Hematopoietic multipotent progenitor cell treated with erythropoietin and hydrocortisone succinate and interleukin-3 and kit ligand, for 15 days (in vitro differentiated cells): ENCODE measurements at regions not wholly inside any gene's neighbourhood (a gene's known extent, or its start where the extent isn't known, plus 50 kb on each side); places are given as distances from the start of the nearest gene placed in this dataset.

Source experiments
- DNase-seq: peaks from one replicate; pipeline ENCODE4 v3.0.0-alpha.2; 2015; ENCODE audit warnings: low spot score

DNA sequence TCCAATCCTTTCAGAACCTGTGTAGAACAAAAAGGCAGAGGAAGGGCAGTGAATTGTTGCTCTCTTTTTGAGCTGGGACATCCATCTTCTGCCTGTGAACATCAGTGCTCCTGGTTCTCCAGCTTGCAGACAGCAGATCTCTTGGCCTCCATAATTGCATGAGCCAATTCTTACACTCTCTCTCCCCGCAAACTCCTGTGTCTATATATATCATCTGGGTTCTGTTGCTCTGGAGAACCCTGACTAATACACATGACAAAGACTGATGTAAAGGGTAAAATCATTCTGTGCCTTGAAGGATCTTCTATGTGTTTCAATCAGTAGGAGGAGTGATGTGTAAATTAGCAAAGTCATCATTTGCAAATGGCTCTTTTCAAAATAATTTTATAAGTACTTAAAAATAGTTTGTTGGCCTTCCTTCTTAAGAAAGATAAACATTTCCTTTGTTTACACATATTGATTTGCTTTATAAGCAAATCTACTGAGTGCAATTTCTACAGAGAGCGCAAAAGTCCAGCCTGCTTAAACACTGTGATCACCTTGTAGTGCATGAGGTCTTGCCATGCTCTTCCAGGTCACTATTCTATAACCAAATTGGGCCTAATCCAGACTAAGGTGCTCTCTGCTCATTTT is 154.9 kb upstream of the ANKRD28 start:
- no peak for DNase-seq

DNA sequence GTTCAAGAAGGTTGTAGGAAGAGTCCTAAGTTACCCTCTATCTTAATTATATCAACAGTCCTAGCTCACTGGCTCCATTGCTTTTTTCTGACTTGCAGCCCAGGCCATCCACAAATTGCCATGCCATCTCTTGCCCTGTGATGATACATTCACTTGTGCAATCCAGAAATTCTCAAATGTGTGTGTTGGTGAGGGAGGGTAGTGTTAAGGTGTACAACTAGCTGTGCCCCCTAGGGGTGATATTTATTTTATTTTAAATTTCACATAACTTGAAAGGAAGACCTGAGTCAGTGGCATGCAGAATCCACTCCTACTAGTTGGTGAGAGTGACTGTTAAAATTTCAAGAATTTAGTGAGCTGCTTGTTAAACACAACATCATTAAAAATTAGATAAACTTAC is 156.1 kb upstream of the ANKRD28 start:
- no peak for DNase-seq

DNA sequence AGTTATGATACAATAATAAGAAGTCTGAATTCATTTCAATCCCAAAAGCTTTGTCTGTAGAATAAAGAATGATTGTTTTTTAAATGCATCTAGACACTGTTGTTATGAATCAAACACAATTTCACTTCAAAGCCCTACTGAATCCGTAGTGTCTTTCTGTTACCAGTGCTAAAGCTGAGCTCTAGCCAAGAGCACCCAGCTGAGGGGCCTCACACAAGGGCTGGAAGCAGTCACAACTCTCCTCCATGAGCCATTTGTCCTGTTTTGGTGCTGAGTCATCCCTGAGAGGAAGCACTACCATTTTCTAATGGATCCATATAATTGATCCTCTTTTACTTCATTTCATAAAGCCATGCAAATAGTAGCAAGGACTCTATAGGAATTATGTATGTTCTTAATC is 158.2 kb upstream of the ANKRD28 start:
- no peak for DNase-seq

DNA sequence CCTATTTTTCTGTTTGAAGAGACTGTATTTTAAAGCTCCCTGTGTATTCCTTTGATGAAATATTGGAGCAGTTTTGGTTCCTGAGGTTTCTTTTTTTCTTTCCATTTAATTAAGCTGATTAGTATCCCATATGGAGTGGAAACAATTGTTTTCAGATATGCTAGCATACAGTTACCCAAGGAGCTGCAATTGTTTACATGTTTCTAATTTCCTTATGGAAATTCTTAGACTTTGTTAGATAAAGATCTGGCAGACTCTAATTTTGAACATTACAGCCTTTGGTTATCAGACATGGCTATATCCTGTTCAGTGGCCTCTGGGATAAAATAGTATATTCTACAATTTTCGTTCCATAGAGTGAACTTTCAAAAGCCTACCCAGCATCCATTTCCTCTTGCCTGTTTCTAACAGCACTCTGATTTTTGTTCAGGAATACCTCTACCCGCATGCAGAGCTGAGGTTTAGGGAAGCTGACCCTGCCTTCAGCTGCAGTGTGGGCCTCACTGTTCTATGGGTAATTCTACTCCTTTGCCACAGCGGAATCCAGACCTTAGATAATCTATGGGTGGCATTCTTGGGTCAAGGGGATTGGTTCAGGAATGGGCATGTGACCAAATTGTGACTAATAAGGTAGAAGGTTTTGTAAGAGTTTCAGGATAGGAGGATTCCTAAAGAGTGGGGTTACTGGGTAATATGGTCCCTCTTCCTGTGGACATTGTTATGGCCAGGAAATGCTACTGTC is 161.1 kb upstream of the ANKRD28 start:
- no peak for DNase-seq

DNA sequence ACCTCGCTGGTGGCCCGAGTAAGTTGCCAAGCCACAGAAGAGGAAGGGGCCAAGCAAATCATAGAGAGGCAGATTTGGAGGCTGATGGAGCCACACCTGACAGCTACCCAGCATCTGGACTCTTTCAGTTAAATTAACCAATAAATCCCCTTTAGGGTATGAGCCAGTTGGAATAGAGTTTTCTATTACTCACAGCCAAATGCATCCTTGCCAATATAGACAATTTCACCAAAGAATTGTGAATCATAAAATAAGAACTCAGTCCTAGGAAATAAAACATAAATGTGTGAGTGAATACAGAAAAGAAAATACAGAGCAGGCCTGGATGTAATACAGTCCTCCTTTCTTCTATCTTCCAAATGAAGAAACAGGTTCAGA is 161.6 kb upstream of the ANKRD28 start:
- no peak for DNase-seq

DNA sequence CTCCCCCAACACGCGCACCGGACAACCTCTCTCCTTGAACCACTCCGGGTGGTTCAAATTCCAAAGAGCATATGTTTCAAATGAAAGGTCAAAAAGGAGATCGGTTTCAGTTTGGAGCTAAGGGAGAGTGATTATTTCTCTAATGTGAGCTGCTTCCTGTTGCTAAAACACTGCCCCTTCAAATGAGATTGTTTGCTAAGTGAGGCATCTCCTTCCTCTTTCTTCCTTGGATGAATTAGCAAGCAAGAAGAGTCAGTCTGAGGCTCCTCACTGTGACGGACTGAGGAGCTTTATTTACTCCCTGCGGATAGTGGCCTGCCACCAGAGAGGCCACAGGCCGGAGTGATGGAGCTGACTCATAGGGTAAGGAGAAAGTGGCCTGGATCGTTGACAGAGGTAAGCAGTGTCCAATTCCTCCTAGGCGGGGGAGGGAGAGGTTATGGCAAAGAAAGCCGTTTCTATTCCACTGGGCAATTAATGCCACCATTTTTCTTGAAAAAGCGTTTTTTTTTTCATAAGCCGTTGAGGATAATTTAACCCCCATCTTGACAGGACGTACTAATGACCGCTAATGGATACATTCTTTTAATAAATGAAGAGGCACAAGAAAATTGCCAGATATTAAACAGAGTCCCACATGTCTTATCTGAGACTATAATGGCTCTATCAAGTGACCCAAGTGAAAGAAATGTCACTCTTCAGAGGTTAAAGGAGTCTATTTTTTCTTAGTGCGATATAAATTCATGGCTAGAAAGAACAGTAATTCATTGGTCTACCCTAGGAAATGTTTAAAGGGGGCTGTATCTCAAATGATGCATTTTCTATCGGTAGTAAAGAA is 167.0 kb upstream of the ANKRD28 start:
- no peak for DNase-seq

DNA sequence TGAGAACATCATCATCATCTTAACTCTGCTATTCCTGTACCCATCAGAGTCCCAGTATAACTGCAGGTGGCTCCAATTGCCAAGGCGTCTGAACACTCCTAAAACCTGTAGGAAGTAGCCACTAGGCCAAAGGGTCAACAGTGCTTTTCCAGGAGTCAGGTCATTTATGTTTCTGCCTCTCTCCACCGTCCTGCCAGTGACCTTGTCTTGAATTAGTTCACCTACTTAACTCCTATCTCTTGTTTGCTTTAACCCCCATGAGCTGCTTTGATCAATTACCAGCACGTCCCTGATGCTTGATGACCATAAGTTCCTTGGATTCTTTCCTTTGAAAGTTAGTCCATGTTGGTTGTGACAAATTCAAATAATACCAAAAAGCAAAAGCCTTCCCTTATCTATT is 169.8 kb upstream of the ANKRD28 start:
- DNase-seq, result no peak

DNA sequence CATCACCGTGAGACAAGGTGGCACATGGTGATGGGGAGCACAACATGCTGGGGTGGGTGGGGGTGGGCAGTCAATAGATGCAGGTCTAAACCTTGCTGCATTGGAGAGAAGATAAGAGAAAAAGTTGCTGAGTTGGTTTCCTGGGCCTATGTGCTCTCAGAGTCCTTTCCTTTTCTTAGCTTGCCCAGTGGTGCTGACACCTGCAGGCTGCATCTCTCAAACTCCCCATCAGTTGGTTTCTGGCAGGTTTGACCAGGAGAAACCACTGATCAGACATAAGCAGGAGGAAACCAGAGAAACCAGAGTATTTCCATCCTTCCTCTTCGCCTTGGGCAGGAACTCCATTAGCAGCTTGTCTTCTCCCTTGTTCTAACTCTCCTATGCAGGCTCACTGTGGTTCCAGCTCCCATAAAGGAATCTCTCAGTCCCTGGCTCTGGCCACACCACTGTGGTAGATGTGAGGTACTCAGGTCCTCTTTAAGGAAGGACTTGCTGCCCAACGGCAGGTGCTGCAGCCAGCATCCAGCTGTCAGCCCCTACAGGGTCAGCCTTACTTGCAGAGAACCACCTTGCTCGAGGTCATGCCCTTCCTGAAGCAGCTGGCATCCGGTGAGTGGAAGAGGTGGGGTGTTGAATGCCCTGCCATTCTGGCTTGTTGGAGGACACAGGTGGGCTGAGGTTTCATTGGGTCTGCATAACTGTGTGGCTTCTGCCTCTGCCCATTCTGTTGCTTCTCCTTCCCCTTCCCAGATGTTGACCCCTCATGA is 172.3 kb upstream of the ANKRD28 start:
- no peak for DNase-seq

DNA sequence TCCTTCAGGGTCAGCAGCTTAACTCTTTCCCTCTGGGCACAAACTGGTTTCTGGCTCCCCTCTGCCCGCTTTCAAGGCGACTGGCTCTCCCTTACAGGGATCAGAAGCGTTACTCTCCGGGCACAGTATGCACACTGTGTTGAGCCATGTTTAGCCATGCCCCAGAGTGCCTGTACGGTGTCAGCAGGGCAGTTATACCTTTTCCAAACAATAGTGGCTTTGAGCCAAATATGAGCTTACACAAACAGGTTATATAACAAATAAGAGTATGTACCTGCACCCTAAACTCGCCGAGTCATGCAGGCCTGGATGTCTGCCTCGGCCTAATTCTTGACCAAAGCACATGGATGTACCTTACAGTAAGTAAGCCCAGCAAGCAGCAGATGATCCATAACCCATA is 175.6 kb upstream of the ANKRD28 start:
- no peak for DNase-seq

DNA sequence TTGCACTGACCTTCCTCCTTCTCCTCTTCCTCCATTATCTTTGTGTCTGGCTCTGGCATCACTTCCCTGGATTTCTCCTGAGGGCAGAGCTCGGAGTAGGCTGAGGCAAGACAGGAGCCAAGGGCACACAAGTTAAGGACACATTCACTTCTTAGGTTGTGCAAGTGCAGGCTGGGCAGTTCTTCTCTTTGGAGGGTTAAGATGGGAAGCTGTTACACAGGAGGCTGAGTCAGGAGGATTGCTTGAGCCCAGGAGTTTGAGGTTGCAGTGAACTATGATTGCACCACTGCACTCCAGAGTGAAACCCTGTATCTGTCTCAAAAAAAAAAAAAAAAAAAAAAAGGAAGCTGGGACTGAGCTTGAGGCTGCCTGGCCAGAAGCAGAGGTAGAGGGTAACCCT is 176.2 kb upstream of the ANKRD28 start:
- no peak for DNase-seq

DNA sequence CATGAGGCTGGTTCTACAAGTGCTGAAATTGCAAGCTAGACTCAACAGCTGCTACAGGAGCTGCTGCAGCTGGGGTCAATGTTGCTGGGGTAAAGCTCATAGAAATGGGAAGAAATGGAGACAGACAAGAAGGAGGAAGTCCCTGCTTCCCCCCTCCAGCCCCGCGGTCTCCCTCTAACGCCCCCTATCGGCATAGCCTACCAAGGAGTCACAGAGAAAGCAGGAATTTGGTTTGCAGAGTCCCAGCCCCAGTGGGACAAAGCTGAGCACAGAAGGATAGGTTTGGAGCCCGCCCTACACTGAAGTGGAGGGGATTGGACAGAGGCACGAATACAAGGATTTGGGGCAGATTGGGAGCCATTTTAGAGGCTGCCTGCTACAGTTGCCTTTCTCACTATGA is 176.9 kb upstream of the ANKRD28 start:
- DNase-seq, result no peak

DNA sequence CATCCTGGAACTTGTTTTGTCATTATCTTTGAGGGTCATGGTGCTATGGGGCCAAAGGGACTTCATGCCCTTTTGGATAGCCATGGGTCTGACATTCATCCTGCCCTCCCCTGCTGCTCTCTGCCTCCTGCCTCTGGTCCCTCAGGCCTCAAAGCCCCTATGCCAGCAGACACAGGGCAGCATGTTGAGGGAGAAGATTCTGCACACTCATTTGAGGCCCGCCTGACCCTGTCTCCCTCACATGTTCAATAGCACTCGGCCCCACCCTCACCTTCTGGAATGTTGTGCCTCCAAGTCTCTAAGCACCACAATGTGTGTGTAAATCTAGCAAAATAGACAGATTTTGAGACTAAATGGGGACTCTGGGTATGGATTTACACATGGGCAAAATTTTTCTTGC is 178.7 kb upstream of the ANKRD28 start:
- no peak for DNase-seq

DNA sequence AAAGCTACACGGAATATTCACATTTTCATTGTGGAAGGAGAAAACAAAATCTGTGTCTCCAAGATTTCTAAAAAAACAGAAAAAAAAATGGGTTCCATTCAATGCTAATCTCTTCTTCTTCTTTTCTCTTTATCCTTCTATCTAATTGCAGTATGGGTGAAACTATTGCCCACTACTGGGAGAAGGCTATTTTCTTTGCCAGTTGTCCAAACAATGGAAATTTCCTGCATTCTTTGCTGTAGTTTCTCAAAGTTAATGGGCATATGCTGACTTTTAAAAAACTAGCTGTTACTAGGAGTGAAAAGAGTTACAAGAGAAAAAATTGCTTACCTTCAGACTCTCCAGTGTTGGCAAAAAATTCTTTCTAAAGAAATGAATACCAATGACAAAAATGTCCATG is 179.3 kb upstream of the ANKRD28 start:
- DNase-seq, result no peak

DNA sequence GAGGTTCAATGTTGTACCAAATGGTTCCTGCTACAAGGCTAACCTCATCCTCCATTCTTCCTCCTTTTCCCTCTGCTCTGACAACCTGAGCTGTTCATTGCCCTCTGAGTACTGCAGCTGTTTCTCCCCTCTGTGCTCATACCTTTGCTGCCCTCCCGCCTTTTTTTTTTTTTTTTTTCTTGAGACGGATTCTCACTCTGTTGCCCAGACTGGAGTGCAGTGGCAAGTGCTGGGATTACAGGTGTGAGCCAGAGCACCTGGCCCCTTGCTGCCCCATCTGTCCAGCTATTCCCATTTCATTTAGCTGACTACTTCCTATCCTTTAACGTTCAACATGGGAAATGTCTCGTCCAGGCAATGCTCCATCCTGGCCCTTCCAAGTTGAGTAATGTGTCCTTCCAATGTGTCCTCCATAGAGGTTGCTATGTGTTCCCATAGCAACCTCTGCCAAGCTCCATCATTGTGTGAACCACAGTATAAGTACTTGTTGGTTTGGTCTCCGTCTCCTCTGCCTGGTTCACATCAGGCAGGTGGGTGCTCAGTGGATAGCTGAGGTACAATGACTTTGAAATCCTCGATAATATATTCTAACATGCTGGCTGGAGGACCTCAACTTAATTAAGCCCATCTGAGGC is 179.9 kb upstream of the ANKRD28 start:
- DNase-seq, result no peak

DNA sequence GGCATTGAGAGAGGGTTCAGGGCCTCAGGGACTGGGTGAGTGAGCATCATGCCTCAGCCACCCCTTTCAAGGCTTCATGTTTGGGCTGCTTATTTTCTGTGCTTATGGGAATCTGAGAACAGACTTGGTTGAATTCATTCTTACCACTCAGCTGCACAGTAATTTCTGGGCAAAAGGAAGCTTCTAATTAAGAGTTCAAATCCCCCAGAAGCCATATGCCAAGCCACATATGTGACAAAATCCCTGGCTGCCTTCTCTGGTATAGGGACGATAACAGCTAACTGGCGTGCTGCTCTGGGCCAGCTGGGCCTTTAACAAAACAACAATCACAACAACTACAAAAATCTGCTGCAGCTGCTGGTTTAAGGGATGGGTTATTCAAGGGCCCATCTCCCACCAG is 181.0 kb upstream of the ANKRD28 start:
- DNase-seq, result no peak

DNA sequence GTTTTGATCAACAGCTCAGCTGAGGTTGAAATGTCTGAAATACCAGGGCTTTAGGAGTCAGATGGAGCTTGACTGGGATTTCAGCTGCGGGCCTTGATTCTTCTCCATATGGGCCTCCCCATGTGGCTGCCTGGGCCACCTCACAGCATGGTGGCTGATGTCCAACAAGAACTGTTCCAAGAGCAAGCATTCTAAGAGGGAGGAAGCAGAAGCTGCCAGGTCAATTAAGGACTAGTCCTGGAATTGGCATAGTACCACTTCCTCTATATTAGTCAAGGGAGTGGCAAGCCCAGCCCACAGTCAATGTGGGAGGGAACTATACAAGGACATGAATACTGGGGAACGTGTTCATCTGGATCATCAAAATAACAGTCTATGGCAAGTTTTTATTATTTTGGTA is 181.7 kb upstream of the ANKRD28 start:
- no peak for DNase-seq

DNA sequence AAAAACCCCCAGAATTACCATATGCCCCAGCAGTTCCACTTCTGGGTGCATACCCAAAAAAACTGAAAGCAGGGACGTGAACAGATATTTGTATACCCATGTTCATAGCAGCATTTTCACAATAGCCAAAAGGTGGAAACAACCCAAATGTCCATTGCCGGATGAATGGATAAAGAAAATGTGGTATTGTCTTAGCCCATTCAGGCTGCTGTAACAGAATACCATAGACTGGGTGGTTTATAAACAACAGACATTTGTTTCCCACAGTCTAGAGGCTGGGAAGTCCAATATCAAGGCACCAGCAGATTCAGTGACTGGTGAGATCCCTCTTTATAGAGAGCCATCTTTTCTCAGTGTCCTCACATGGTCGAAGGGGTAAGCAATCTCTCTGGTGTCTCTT is 182.1 kb upstream of the ANKRD28 start:
- DNase-seq, result no peak

DNA sequence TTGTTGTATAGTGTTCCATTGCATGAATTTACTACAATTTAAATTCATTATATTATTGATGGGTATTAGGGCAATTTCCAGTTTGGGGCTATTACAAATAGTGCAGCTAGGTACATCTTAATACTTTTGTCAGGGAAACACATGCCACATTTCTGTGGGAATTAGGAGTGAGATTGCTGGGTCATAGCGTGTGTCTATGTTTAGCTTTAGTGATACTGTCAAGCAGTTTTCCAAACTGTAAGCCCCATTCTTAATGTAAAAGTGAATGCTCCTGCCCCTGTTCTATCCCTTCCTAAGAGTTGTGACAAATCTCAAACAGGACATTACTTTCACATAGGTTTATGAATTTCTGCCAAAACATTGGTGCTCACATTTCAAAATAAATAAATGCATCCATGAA is 184.5 kb upstream of the ANKRD28 start:
- no peak for DNase-seq

DNA sequence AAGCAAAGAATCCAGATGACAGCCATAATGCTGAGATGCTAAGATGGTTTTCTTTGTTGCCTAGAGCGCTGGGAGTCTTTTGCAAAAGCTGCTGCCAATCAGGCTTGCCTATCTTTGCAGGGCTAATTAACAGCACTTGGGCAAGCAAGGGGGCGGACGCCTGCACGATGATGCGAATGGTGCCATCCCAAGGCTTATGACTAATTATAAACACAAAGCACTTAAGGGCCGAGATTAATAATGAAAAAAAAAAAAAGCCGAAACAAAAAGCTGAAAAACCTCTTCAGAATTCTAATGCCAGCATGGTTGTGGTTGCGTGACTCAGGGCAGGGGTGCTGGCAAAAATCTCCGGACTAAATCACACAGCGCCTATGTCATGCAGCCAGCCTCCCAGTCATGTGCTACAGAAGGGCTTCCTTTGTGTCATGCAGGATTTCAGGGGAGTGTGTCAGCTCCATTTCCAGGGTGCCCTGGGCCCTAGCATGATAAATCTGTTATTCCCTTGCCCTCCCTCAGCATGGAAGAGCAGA is 185.0 kb upstream of the ANKRD28 start:
- DNase-seq, result no peak

DNA sequence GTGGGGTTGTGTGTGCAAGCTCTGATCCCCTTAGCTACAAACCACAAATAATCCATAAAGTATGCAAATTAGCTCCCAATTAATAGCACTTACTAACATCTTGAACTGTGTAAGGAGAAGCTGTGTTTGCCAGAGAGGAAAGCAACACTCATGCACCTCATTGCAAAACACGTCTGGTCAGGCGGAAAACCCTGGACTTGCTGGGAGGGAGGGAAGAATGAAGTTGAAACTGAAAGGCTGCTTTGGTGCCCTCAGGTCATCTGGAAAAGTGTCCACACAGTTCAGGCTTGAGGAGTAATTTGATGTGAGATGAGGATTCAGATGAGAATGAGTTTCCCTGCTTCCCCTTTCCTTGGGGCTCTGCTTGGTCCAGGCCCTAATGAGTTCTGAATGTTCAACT is 185.5 kb upstream of the ANKRD28 start:
- DNase-seq, result no peak

DNA sequence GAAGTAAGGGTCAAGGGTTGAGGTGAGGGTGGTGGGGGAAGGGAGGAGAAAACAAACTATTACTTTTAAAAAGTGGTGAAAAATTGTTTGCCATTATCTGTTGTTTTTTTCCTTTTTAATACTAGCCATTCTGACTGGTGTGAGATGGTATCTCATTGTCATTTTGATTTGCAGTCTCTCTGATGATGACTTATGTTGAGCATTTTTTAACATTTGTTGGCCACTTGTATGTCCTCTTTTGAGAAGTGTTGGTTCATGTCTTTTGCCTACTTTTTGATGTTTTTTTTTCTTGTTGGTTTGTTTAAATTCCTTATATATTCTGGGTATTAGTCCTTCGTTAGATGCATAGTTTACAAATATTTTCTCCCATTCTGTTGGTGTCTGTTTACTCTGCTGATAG is 185.9 kb upstream of the ANKRD28 start:
- no peak for DNase-seq

DNA sequence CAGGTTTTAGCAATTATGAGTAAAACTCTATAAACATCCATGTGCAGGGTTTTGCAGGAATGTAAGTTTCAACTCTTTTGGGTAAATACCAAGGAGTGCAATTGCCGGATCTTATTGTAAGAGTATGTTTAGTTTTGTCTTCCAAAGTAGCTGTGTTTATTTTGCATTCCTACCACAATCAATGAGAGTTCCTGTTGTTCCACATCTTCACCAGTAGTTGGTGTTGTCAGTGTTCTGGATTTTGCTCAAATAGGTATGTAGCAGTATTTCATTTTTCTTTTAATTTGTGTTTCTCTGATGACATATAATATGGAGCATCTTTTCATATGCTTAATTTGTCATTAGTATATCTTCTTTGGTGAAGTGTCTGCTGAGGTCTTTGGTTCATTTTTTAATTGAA is 185.1 kb upstream of the GALNT15 start:
- no peak for DNase-seq
